ENCODE measurements at regions not wholly inside any gene's neighbourhood (a gene's known extent, or its start where the extent isn't known, plus 50 kb on each side); places are given as distances from the start of the nearest gene placed in this dataset.

- no peaks in the 10 kb centered on the region for H4K20me1 ChIP-seq (ENCODE audit: low read depth, low read length)
- H3K9ac ChIP-seq (ENCODE audit: low read length): no peak overlapping the region
- peak overlapping the region; percentile 41 for H2AFZ ChIP-seq (ENCODE audit: low read depth, low read length, severe bottlenecking)
- H3K27ac ChIP-seq (ENCODE audit: low read depth, low read length): no peak overlapping the region
- no peaks in the 10 kb centered on the region for H3K27me3 ChIP-seq (ENCODE audit: low read length)
- H3K9me2 ChIP-seq (replicated peaks; ENCODE audit: insufficient read depth, low read length): no peaks in the 10 kb centered on the region
- peaks cover 17% of the 10 kb centered on the region; the same call in 1 of the 2 replicates for H3K9me3 ChIP-seq (ENCODE audit: insufficient read depth, low read length)
- H3K4me3 ChIP-seq (ENCODE audit: insufficient read depth, low read length, poor library complexity, severe bottlenecking): no peak overlapping the region
- H3K36me3 ChIP-seq (ENCODE audit: low read length): 0 out of 2 replicates have a peak, but pooled peaks cover 3% of the 10 kb centered on the region
- H3K79me2 ChIP-seq (ENCODE audit: insufficient read depth, low read length): no peaks in the 10 kb centered on the region
- H3F3A ChIP-seq (ENCODE audit: insufficient read depth): no peaks in the 10 kb centered on the region
- TF ChIP-seq EZH2phosphoT487 (conservative IDR thresholded peaks at IDR 0.05; ENCODE audit: low read length) (no peak), CTCF (IDR thresholded peaks at IDR 0.05; ENCODE audit: insufficient read depth, low read length, poor library complexity, severe bottlenecking) (no peak)
- no peak overlapping the region for H3K4me2 ChIP-seq (ENCODE audit: low read depth, low read length, poor library complexity, severe bottlenecking)
Measured at GRCh38 chr1:80113168-80114038, 1106.9 kb upstream of the ADGRL4 start.

- no peak for TF ChIP-seq EZH2phosphoT487 (conservative IDR thresholded peaks at IDR 0.05; ENCODE audit: low read length)
- TF ChIP-seq CTCF (IDR thresholded peaks at IDR 0.05; ENCODE audit: insufficient read depth, low read length, poor library complexity, severe bottlenecking): no peak
- no peak overlapping the region for H3K9ac ChIP-seq (ENCODE audit: low read length)
- no peaks in the 10 kb centered on the region for H3K36me3 ChIP-seq (ENCODE audit: low read length)
- H3K9me2 ChIP-seq (replicated peaks; ENCODE audit: insufficient read depth, low read length): no peaks in the 10 kb centered on the region
- H3K27me3 ChIP-seq (ENCODE audit: low read length): no peaks in the 10 kb centered on the region
- H2AFZ ChIP-seq (ENCODE audit: low read depth, low read length, severe bottlenecking): no peak overlapping the region
- no peaks in the 10 kb centered on the region for H3F3A ChIP-seq (ENCODE audit: insufficient read depth)
- H3K9me3 ChIP-seq (ENCODE audit: insufficient read depth, low read length): no peaks in the 10 kb centered on the region
- no peak overlapping the region for H3K4me2 ChIP-seq (ENCODE audit: low read depth, low read length, poor library complexity, severe bottlenecking)
- H3K79me2 ChIP-seq (ENCODE audit: insufficient read depth, low read length): no peaks in the 10 kb centered on the region
- H3K4me3 ChIP-seq (ENCODE audit: insufficient read depth, low read length, poor library complexity, severe bottlenecking): no peak overlapping the region
- H4K20me1 ChIP-seq (ENCODE audit: low read depth, low read length): no peaks in the 10 kb centered on the region
- no peak overlapping the region for H3K27ac ChIP-seq (ENCODE audit: low read depth, low read length)
Measured at GRCh38 chr1:80101159-80101558, 1094.6 kb upstream of the ADGRL4 start.

- Histone ChIP-seq H4K20me1 (ENCODE audit: low read depth, low read length) (no peaks in the 10 kb centered on the region), H3K4me3 (ENCODE audit: insufficient read depth, low read length, poor library complexity, severe bottlenecking) (no peak overlapping the region), H3K27ac (ENCODE audit: low read depth, low read length) (no peak overlapping the region), H3K36me3 (ENCODE audit: low read length) (no peaks in the 10 kb centered on the region), H2AFZ (ENCODE audit: low read depth, low read length, severe bottlenecking) (no peak overlapping the region), H3K9me2 (replicated peaks; ENCODE audit: insufficient read depth, low read length) (no peaks in the 10 kb centered on the region), H3K4me2 (ENCODE audit: low read depth, low read length, poor library complexity, severe bottlenecking) (no peak overlapping the region), H3F3A (ENCODE audit: insufficient read depth) (no peaks in the 10 kb centered on the region), H3K27me3 (ENCODE audit: low read length) (no peaks in the 10 kb centered on the region), H3K9me3 (ENCODE audit: insufficient read depth, low read length) (no peaks in the 10 kb centered on the region), H3K79me2 (ENCODE audit: insufficient read depth, low read length) (no peaks in the 10 kb centered on the region), H3K9ac (ENCODE audit: low read length) (no peak overlapping the region)
- TF ChIP-seq CTCF (IDR thresholded peaks at IDR 0.05; ENCODE audit: insufficient read depth, low read length, poor library complexity, severe bottlenecking) (no peak), EZH2phosphoT487 (conservative IDR thresholded peaks at IDR 0.05; ENCODE audit: low read length) (no peak)
Measured at GRCh38 chr1:80099713-80100112, 1093.2 kb upstream of the ADGRL4 start.

All from SU-DHL-6 (cell line).